H1 (cell line): ENCODE measurements at regions not wholly inside any gene's neighbourhood (a gene's known extent, or its start where the extent isn't known, plus 50 kb on each side); places are given as distances from the start of the nearest gene placed in this dataset.

ENCODE experiments used
- CTCF ChIA-PET: fragments of 300-600 bp; sonication (Branson Sonifier 250); formaldehyde crosslinking; loops from one replicate; lab custom pipeline; 2021; ENCODE audit not compliant: partially characterized antibody; lab: Charles Lee
- POLR2A ChIA-PET: fragments of 300-600 bp; sonication (Branson Sonifier 250); formaldehyde crosslinking; loops from one replicate; lab custom pipeline; 2021; ENCODE audit warnings: inconsistent platforms; ENCODE audit not compliant: partially characterized antibody; lab: Charles Lee
- DNase-seq, 2 experiments: peaks; one replicate each; pipeline versions ENCODE4 v3.0.0 to v3.0.0-alpha.2; 2010 to 2022; ENCODE audit warnings: low spot score in 2 of 2, low read depth in 1 of 2, mixed read lengths in 1 of 2
- FAIRE-seq: peaks from 2 replicates; lab custom pipeline; 2011; peaks lifted over from hg19 to GRCh38; lab: Jason Lieb, UNC
- H2AFZ ChIP-seq: 2 replicates; pipeline ENCODE4 v1.8.1; 2012; ENCODE audit warnings: low read length, inconsistent platforms
- H2AK5ac ChIP-seq: 2 replicates; pipeline ENCODE4 v1.6.1; 2013; ENCODE audit warnings: low read depth, low read length
- H2BK120ac ChIP-seq: replicated peaks from 2 replicates; pipeline ENCODE3; 2013; ENCODE audit warnings: low read depth, low read length, inconsistent platforms
- H2BK12ac ChIP-seq: 2 replicates; pipeline ENCODE4 v1.6.1; 2013; ENCODE audit warnings: low read depth, low read length
- H2BK15ac ChIP-seq: 2 replicates; pipeline ENCODE4 v1.6.1; 2013; ENCODE audit warnings: low read length
- H2BK20ac ChIP-seq: 2 replicates; pipeline ENCODE4 v1.6.1; 2013; ENCODE audit warnings: low read length
- H2BK5ac ChIP-seq: 2 replicates; pipeline ENCODE4 v1.6.1; 2013; ENCODE audit warnings: low read depth, low read length
- H3K14ac ChIP-seq: 2 replicates; pipeline ENCODE4 v1.6.1; 2013; ENCODE audit warnings: inconsistent platforms; ENCODE audit not compliant: insufficient read length
- H3K18ac ChIP-seq: 2 replicates; pipeline ENCODE4 v1.6.1; 2013; ENCODE audit warnings: low read length; ENCODE audit errors: extremely low read depth
- H3K23ac ChIP-seq: 2 replicates; pipeline ENCODE4 v1.6.1; 2013; ENCODE audit warnings: inconsistent platforms; ENCODE audit not compliant: insufficient read length
- H3K23me2 ChIP-seq: 2 replicates; pipeline ENCODE4 v1.6.1; 2013; ENCODE audit warnings: low read depth, low read length
- H3K27ac ChIP-seq: 2 replicates; pipeline ENCODE4 v1.6.1; 2011; ENCODE audit warnings: low read depth, low read length, inconsistent platforms
- H3K27me3 ChIP-seq, 4 experiments: replicated peaks in 1 of 4; 1 replicate in 1 of 4; 2 replicates in 3 of 4; pipeline versions ENCODE4 v1.6.1 to v1.8.1; 2011 to 2013; ENCODE audit warnings: low read length in 3 of 4, mild to moderate bottlenecking in 3 of 4, inconsistent platforms in 2 of 4, mixed read lengths in 2 of 4, moderate library complexity in 1 of 4; ENCODE audit not compliant: control insufficient read depth in 3 of 4, insufficient read depth in 3 of 4; ENCODE audit errors: extremely low read depth in 1 of 4
- H3K36me3 ChIP-seq, 4 experiments: 2 replicates each; pipeline versions ENCODE4 v1.6.1 to v1.8.1; 2011 to 2013; ENCODE audit warnings: mild to moderate bottlenecking in 4 of 4, low read length in 3 of 4, moderate library complexity in 2 of 4, control low read depth in 1 of 4, inconsistent platforms in 1 of 4; ENCODE audit not compliant: insufficient read depth in 4 of 4, control insufficient read depth in 2 of 4
- H3K4ac ChIP-seq: replicated peaks from 2 replicates; pipeline ENCODE3; 2013; ENCODE audit warnings: low read length, low read depth, mixed read lengths, inconsistent platforms; ENCODE audit not compliant: insufficient read length
- H3K4me1 ChIP-seq, 4 experiments: replicated peaks in 1 of 4; 1 replicate in 1 of 4; 2 replicates in 3 of 4; pipeline versions ENCODE4 v1.6.1 to v1.8.1; 2011 to 2013; ENCODE audit warnings: low read length in 3 of 4, inconsistent platforms in 2 of 4, mixed read lengths in 1 of 4; ENCODE audit not compliant: insufficient read depth in 4 of 4, control insufficient read depth in 3 of 4
- H3K4me2 ChIP-seq, 2 experiments: 2 replicates each; pipeline versions ENCODE4 v1.6.1 to v1.8.1; 2011 to 2013; ENCODE audit warnings: low read depth in 2 of 2, low read length in 2 of 2, control low read depth in 1 of 2, inconsistent platforms in 1 of 2, mild to moderate bottlenecking in 1 of 2; ENCODE audit not compliant: insufficient read depth in 1 of 2
- H3K4me3 ChIP-seq, 4 experiments: fragments of 200-600, 300-600 bp in 1 of 4; sonication (generic), shearing (Covaris generic), sonication (Bioruptor Twin) in 1 of 4; 2 replicates each; pipeline versions ENCODE4 v1.5.1 to v1.8.1; 2011 to 2016; ENCODE audit warnings: low read length in 4 of 4, low read depth in 3 of 4, control low read depth in 2 of 4, inconsistent platforms in 2 of 4, mild to moderate bottlenecking in 2 of 4, mixed read lengths in 1 of 4, moderate library complexity in 1 of 4; ENCODE audit not compliant: insufficient read depth in 2 of 4; ENCODE audit errors: extremely low read depth in 1 of 4
- H3K56ac ChIP-seq: replicated peaks from 2 replicates; pipeline ENCODE3; 2013; ENCODE audit warnings: low read depth, mild to moderate bottlenecking, mixed read lengths, low read length, inconsistent platforms; ENCODE audit not compliant: insufficient read length
- H3K79me1 ChIP-seq: 2 replicates; pipeline ENCODE4 v1.6.1; 2013; ENCODE audit warnings: low read depth, low read length, control low read depth
- H3K79me2 ChIP-seq, 2 experiments: 2 replicates each; pipeline versions ENCODE4 v1.6.1 to v1.8.1; 2012 to 2013; ENCODE audit warnings: low read length in 2 of 2, mild to moderate bottlenecking in 2 of 2, inconsistent platforms in 1 of 2; ENCODE audit not compliant: insufficient read depth in 2 of 2, control insufficient read depth in 1 of 2
- H3K9ac ChIP-seq, 4 experiments: replicated peaks in 1 of 4; 1 replicate in 1 of 4; 2 replicates in 3 of 4; pipeline versions ENCODE4 v1.6.1 to v1.8.1; 2011 to 2013; ENCODE audit warnings: low read depth in 3 of 4, low read length in 3 of 4, control low read depth in 2 of 4, mild to moderate bottlenecking in 2 of 4, moderate library complexity in 2 of 4, inconsistent platforms in 1 of 4; ENCODE audit errors: extremely low read depth in 1 of 4
- H3K9me3 ChIP-seq, 2 experiments: 2 replicates each; pipeline versions ENCODE4 v1.6.1 to v1.8.1; 2012 to 2013; ENCODE audit warnings: mild to moderate bottlenecking in 2 of 2, moderate library complexity in 2 of 2, control low read depth in 1 of 2, inconsistent platforms in 1 of 2, low read depth in 1 of 2, low read length in 1 of 2, mixed read lengths in 1 of 2; ENCODE audit not compliant: insufficient read depth in 2 of 2
- H4K20me1 ChIP-seq, 2 experiments: replicated peaks in 1 of 2; 2 replicates each; pipeline versions ENCODE3 to v1.8.1; 2011 to 2013; ENCODE audit warnings: inconsistent platforms in 2 of 2, low read length in 2 of 2, mild to moderate bottlenecking in 1 of 2; ENCODE audit not compliant: insufficient read depth in 2 of 2, control insufficient read depth in 1 of 2
- H4K5ac ChIP-seq: 2 replicates; pipeline ENCODE4 v1.6.1; 2013; ENCODE audit warnings: low read length, low read depth, mixed read lengths, inconsistent platforms; ENCODE audit not compliant: insufficient read length
- H4K8ac ChIP-seq: 2 replicates; pipeline ENCODE4 v1.8.0; 2013; ENCODE audit warnings: mild to moderate bottlenecking, moderate library complexity, low read length, inconsistent platforms; ENCODE audit not compliant: insufficient read depth; ENCODE audit errors: extremely low read depth
- H4K91ac ChIP-seq: replicated peaks from 2 replicates; pipeline ENCODE3; 2013; ENCODE audit warnings: low read length, mixed read lengths, inconsistent platforms; ENCODE audit not compliant: insufficient read length
- ASH2L ChIP-seq: fragments of 200-600, 300-600 bp; sonication (generic); IDR thresholded peaks from one replicate; pipeline ENCODE4 v1.7.1; 2017; ENCODE audit warnings: low read length
- EGR1 ChIP-seq: IDR thresholded peaks from 2 replicates; pipeline ENCODE4 v1.6.1; 2011; ENCODE audit warnings: low read depth, low read length, borderline replicate concordance
- MAX ChIP-seq: IDR thresholded peaks from 2 replicates; pipeline ENCODE4 v1.6.1; 2012; ENCODE audit warnings: inconsistent platforms
- SIRT6 ChIP-seq: IDR thresholded peaks from one replicate; pipeline ENCODE4 v1.7.1; 2012; ENCODE audit warnings: low read length, inconsistent platforms
- YY1 ChIP-seq: IDR thresholded peaks from 2 replicates; pipeline ENCODE4 v1.6.1; 2011; ENCODE audit warnings: low read depth, mild to moderate bottlenecking, low read length
- WGBS, 2 experiments: shearing (Covaris generic) in 1 of 2; methylation state at CpG; one replicate each; pipeline versions ENCODE4 v1.1.6 to v1.1.7; 2013 to 2015; ENCODE audit warnings: low lambda C conversion rate in 2 of 2, mixed read lengths in 2 of 2, inconsistent platforms in 1 of 2, low coverage in 1 of 2, missing lambda C conversion rate in 1 of 2; ENCODE audit not compliant: insufficient replicate concordance in 2 of 2, insufficient coverage in 1 of 2, insufficient read length in 1 of 2; ENCODE audit errors: extremely low coverage in 1 of 2, missing lambda C conversion rate in 1 of 2; 5-methylcytosine and 5-hydroxymethylcytosine counted together

- CTCF ChIA-PET: interaction anchor here (0.6 to 2.7 kb wide), 13 partner anchors 11 to 260 kb away, joined by 3 to 10 read pairs (median 4); no protein-coding TSS in a partner anchor
- no peak for FAIRE-seq
These were observed 138.0 kb downstream of the ZFP36L2 start for GRCh38 chr2:43088143-43089073.

More at GRCh38 chr2:43088143-43089073, 138.0 kb downstream of the ZFP36L2 start:
- H3K9me3 ChIP-seq: peaks cover 0 to 9% of the 10 kb centered on the region in 2 experiments; a peak in 2 of 4 replicates
- no peak overlapping the region for H3K27ac ChIP-seq
- 0 out of 2 replicates have a peak, but pooled peaks have one; percentile 12 for TF ChIP-seq YY1
- TF ChIP-seq ASH2L: no peak
- no peak for TF ChIP-seq EGR1
- no peak for TF ChIP-seq SIRT6
- TF ChIP-seq MAX: no peak
- no peaks in the 10 kb centered on the region for H3K79me1 ChIP-seq
- no peak overlapping the region; the same call in 1 of the 2 replicates for H2BK12ac ChIP-seq
- no peaks in the 10 kb centered on the region for H3K23me2 ChIP-seq
- POLR2A ChIA-PET: interaction anchor here (1.2 kb wide), 1 partner anchor 13 kb away, joined by 6 read pairs; no protein-coding TSS in a partner anchor
- H3K9ac ChIP-seq: no peak overlapping the region
- H2AK5ac ChIP-seq: no peak overlapping the region
- H2BK20ac ChIP-seq: no peak overlapping the region
- peaks cover 0 to 16% (median 6%) of the 10 kb centered on the region in 4 experiments; a peak in 5 of 7 replicates for H3K4me1 ChIP-seq
- 90% methylated on average over 3 of the region's 3 CpGs; no CpG with 5 or more reads in 1 of the 2 experiments for WGBS, 2 experiments
- no peak for DNase-seq
- H2BK5ac ChIP-seq: no peak overlapping the region
- H2BK120ac ChIP-seq: no peak overlapping the region
- H3K18ac ChIP-seq: no peak overlapping the region
- no peak overlapping the region for H3K4me2 ChIP-seq
- H3K23ac ChIP-seq: no peak overlapping the region
- H2BK15ac ChIP-seq: no peak overlapping the region
- H3K27me3 ChIP-seq: no peaks in the 10 kb centered on the region
- H3K14ac ChIP-seq: no peak overlapping the region
- no peaks in the 10 kb centered on the region for H3K79me2 ChIP-seq
- no peak overlapping the region for H3K56ac ChIP-seq
- H4K91ac ChIP-seq: no peak overlapping the region
- H4K20me1 ChIP-seq: no peaks in the 10 kb centered on the region
- no peak overlapping the region for H4K8ac ChIP-seq
- no peak overlapping the region for H4K5ac ChIP-seq
- no peak overlapping the region for H3K4me3 ChIP-seq
- H2AFZ ChIP-seq: no peak overlapping the region
- no peak overlapping the region for H3K4ac ChIP-seq
- H3K36me3 ChIP-seq: no peaks in the 10 kb centered on the region
